H1 (cell line): ENCODE measurements at regions not wholly inside any gene's neighbourhood (a gene's known extent, or its start where the extent isn't known, plus 50 kb on each side); places are given as distances from the start of the nearest gene placed in this dataset.

ENCODE experiments used
- CTCF ChIA-PET: fragments of 300-600 bp; sonication (Branson Sonifier 250); formaldehyde crosslinking; loops from one replicate; lab custom pipeline; 2021; ENCODE audit not compliant: partially characterized antibody; lab: Charles Lee
- POLR2A ChIA-PET: fragments of 300-600 bp; sonication (Branson Sonifier 250); formaldehyde crosslinking; loops from one replicate; lab custom pipeline; 2021; ENCODE audit warnings: inconsistent platforms; ENCODE audit not compliant: partially characterized antibody; lab: Charles Lee
- DNase-seq, 2 experiments: peaks; one replicate each; pipeline versions ENCODE4 v3.0.0 to v3.0.0-alpha.2; 2010 to 2022; ENCODE audit warnings: low spot score in 2 of 2, low read depth in 1 of 2, mixed read lengths in 1 of 2
- FAIRE-seq: peaks from 2 replicates; lab custom pipeline; 2011; peaks lifted over from hg19 to GRCh38; lab: Jason Lieb, UNC
- H2AFZ ChIP-seq: 2 replicates; pipeline ENCODE4 v1.8.1; 2012; ENCODE audit warnings: low read length, inconsistent platforms
- H2AK5ac ChIP-seq: 2 replicates; pipeline ENCODE4 v1.6.1; 2013; ENCODE audit warnings: low read depth, low read length
- H2BK120ac ChIP-seq: replicated peaks from 2 replicates; pipeline ENCODE3; 2013; ENCODE audit warnings: low read depth, low read length, inconsistent platforms
- H2BK12ac ChIP-seq: 2 replicates; pipeline ENCODE4 v1.6.1; 2013; ENCODE audit warnings: low read depth, low read length
- H2BK15ac ChIP-seq: 2 replicates; pipeline ENCODE4 v1.6.1; 2013; ENCODE audit warnings: low read length
- H2BK20ac ChIP-seq: 2 replicates; pipeline ENCODE4 v1.6.1; 2013; ENCODE audit warnings: low read length
- H2BK5ac ChIP-seq: 2 replicates; pipeline ENCODE4 v1.6.1; 2013; ENCODE audit warnings: low read depth, low read length
- H3K14ac ChIP-seq: 2 replicates; pipeline ENCODE4 v1.6.1; 2013; ENCODE audit warnings: inconsistent platforms; ENCODE audit not compliant: insufficient read length
- H3K18ac ChIP-seq: 2 replicates; pipeline ENCODE4 v1.6.1; 2013; ENCODE audit warnings: low read length; ENCODE audit errors: extremely low read depth
- H3K23ac ChIP-seq: 2 replicates; pipeline ENCODE4 v1.6.1; 2013; ENCODE audit warnings: inconsistent platforms; ENCODE audit not compliant: insufficient read length
- H3K23me2 ChIP-seq: 2 replicates; pipeline ENCODE4 v1.6.1; 2013; ENCODE audit warnings: low read depth, low read length
- H3K27ac ChIP-seq: 2 replicates; pipeline ENCODE4 v1.6.1; 2011; ENCODE audit warnings: low read depth, low read length, inconsistent platforms
- H3K27me3 ChIP-seq, 4 experiments: replicated peaks in 1 of 4; 1 replicate in 1 of 4; 2 replicates in 3 of 4; pipeline versions ENCODE4 v1.6.1 to v1.8.1; 2011 to 2013; ENCODE audit warnings: low read length in 3 of 4, mild to moderate bottlenecking in 3 of 4, inconsistent platforms in 2 of 4, mixed read lengths in 2 of 4, moderate library complexity in 1 of 4; ENCODE audit not compliant: control insufficient read depth in 3 of 4, insufficient read depth in 3 of 4; ENCODE audit errors: extremely low read depth in 1 of 4
- H3K36me3 ChIP-seq, 4 experiments: 2 replicates each; pipeline versions ENCODE4 v1.6.1 to v1.8.1; 2011 to 2013; ENCODE audit warnings: mild to moderate bottlenecking in 4 of 4, low read length in 3 of 4, moderate library complexity in 2 of 4, control low read depth in 1 of 4, inconsistent platforms in 1 of 4; ENCODE audit not compliant: insufficient read depth in 4 of 4, control insufficient read depth in 2 of 4
- H3K4ac ChIP-seq: replicated peaks from 2 replicates; pipeline ENCODE3; 2013; ENCODE audit warnings: low read length, low read depth, mixed read lengths, inconsistent platforms; ENCODE audit not compliant: insufficient read length
- H3K4me1 ChIP-seq, 4 experiments: replicated peaks in 1 of 4; 1 replicate in 1 of 4; 2 replicates in 3 of 4; pipeline versions ENCODE4 v1.6.1 to v1.8.1; 2011 to 2013; ENCODE audit warnings: low read length in 3 of 4, inconsistent platforms in 2 of 4, mixed read lengths in 1 of 4; ENCODE audit not compliant: insufficient read depth in 4 of 4, control insufficient read depth in 3 of 4
- H3K4me2 ChIP-seq, 2 experiments: 2 replicates each; pipeline versions ENCODE4 v1.6.1 to v1.8.1; 2011 to 2013; ENCODE audit warnings: low read depth in 2 of 2, low read length in 2 of 2, control low read depth in 1 of 2, inconsistent platforms in 1 of 2, mild to moderate bottlenecking in 1 of 2; ENCODE audit not compliant: insufficient read depth in 1 of 2
- H3K4me3 ChIP-seq, 4 experiments: fragments of 200-600, 300-600 bp in 1 of 4; sonication (generic), shearing (Covaris generic), sonication (Bioruptor Twin) in 1 of 4; 2 replicates each; pipeline versions ENCODE4 v1.5.1 to v1.8.1; 2011 to 2016; ENCODE audit warnings: low read length in 4 of 4, low read depth in 3 of 4, control low read depth in 2 of 4, inconsistent platforms in 2 of 4, mild to moderate bottlenecking in 2 of 4, mixed read lengths in 1 of 4, moderate library complexity in 1 of 4; ENCODE audit not compliant: insufficient read depth in 2 of 4; ENCODE audit errors: extremely low read depth in 1 of 4
- H3K56ac ChIP-seq: replicated peaks from 2 replicates; pipeline ENCODE3; 2013; ENCODE audit warnings: low read depth, mild to moderate bottlenecking, mixed read lengths, low read length, inconsistent platforms; ENCODE audit not compliant: insufficient read length
- H3K79me1 ChIP-seq: 2 replicates; pipeline ENCODE4 v1.6.1; 2013; ENCODE audit warnings: low read depth, low read length, control low read depth
- H3K79me2 ChIP-seq, 2 experiments: 2 replicates each; pipeline versions ENCODE4 v1.6.1 to v1.8.1; 2012 to 2013; ENCODE audit warnings: low read length in 2 of 2, mild to moderate bottlenecking in 2 of 2, inconsistent platforms in 1 of 2; ENCODE audit not compliant: insufficient read depth in 2 of 2, control insufficient read depth in 1 of 2
- H3K9ac ChIP-seq, 4 experiments: replicated peaks in 1 of 4; 1 replicate in 1 of 4; 2 replicates in 3 of 4; pipeline versions ENCODE4 v1.6.1 to v1.8.1; 2011 to 2013; ENCODE audit warnings: low read depth in 3 of 4, low read length in 3 of 4, control low read depth in 2 of 4, mild to moderate bottlenecking in 2 of 4, moderate library complexity in 2 of 4, inconsistent platforms in 1 of 4; ENCODE audit errors: extremely low read depth in 1 of 4
- H3K9me3 ChIP-seq, 2 experiments: 2 replicates each; pipeline versions ENCODE4 v1.6.1 to v1.8.1; 2012 to 2013; ENCODE audit warnings: mild to moderate bottlenecking in 2 of 2, moderate library complexity in 2 of 2, control low read depth in 1 of 2, inconsistent platforms in 1 of 2, low read depth in 1 of 2, low read length in 1 of 2, mixed read lengths in 1 of 2; ENCODE audit not compliant: insufficient read depth in 2 of 2
- H4K20me1 ChIP-seq, 2 experiments: replicated peaks in 1 of 2; 2 replicates each; pipeline versions ENCODE3 to v1.8.1; 2011 to 2013; ENCODE audit warnings: inconsistent platforms in 2 of 2, low read length in 2 of 2, mild to moderate bottlenecking in 1 of 2; ENCODE audit not compliant: insufficient read depth in 2 of 2, control insufficient read depth in 1 of 2
- H4K5ac ChIP-seq: 2 replicates; pipeline ENCODE4 v1.6.1; 2013; ENCODE audit warnings: low read length, low read depth, mixed read lengths, inconsistent platforms; ENCODE audit not compliant: insufficient read length
- H4K8ac ChIP-seq: 2 replicates; pipeline ENCODE4 v1.8.0; 2013; ENCODE audit warnings: mild to moderate bottlenecking, moderate library complexity, low read length, inconsistent platforms; ENCODE audit not compliant: insufficient read depth; ENCODE audit errors: extremely low read depth
- H4K91ac ChIP-seq: replicated peaks from 2 replicates; pipeline ENCODE3; 2013; ENCODE audit warnings: low read length, mixed read lengths, inconsistent platforms; ENCODE audit not compliant: insufficient read length
- ATF2 ChIP-seq: IDR thresholded peaks from 2 replicates; pipeline ENCODE4 v1.6.1; 2012; ENCODE audit warnings: low read length, inconsistent platforms
- BRCA1 ChIP-seq: IDR thresholded peaks from 2 replicates; pipeline ENCODE4 v1.6.1; 2012; ENCODE audit warnings: low read depth, low read length, improper control_type of control experiment
- MAFK ChIP-seq: IDR thresholded peaks from 2 replicates; pipeline ENCODE4 v1.6.1; 2012; ENCODE audit warnings: low read depth, mild to moderate bottlenecking, improper control_type of control experiment, low read length
- MAX ChIP-seq: IDR thresholded peaks from 2 replicates; pipeline ENCODE4 v1.6.1; 2012; ENCODE audit warnings: inconsistent platforms
- RAD21 ChIP-seq, 2 experiments: IDR thresholded peaks in 1 of 2; conservative IDR thresholded peaks in 1 of 2; 2 replicates each; pipeline ENCODE4 v1.6.1; 2011; ENCODE audit warnings: low read depth in 2 of 2, low read length in 2 of 2, improper control_type of control experiment in 1 of 2, inconsistent platforms in 1 of 2, mild to moderate bottlenecking in 1 of 2, moderate library complexity in 1 of 2
- RFX5 ChIP-seq: IDR thresholded peaks from 2 replicates; pipeline ENCODE4 v1.6.1; 2011; ENCODE audit warnings: low read depth, low read length, improper control_type of control experiment, borderline replicate concordance

GRCh38 chr2:183488421-183488820 is 364.2 kb downstream of the NUP35 start:
- no peaks in the 10 kb centered on the region for H3K79me2 ChIP-seq
- no peak overlapping the region for H3K14ac ChIP-seq
- no peak overlapping the region for H3K18ac ChIP-seq
- no peak overlapping the region for H2BK120ac ChIP-seq
- no peak overlapping the region for H2AK5ac ChIP-seq
- no peak for DNase-seq
- H3K9ac ChIP-seq = no peak overlapping the region
- H3K27ac ChIP-seq = no peak overlapping the region
- FAIRE-seq = no peak
- no peaks in the 10 kb centered on the region for H3K36me3 ChIP-seq
- H4K20me1 ChIP-seq = no peaks in the 10 kb centered on the region
- no peak overlapping the region for H2BK12ac ChIP-seq
- no peaks in the 10 kb centered on the region for H3K27me3 ChIP-seq
- no peak overlapping the region for H2BK5ac ChIP-seq
- no peak overlapping the region for H4K5ac ChIP-seq
- no peak overlapping the region for H3K23ac ChIP-seq
- no peak overlapping the region for H3K56ac ChIP-seq
- H2AFZ ChIP-seq = no peak overlapping the region
- no peaks in the 10 kb centered on the region for H3K79me1 ChIP-seq
- no peaks in the 10 kb centered on the region for H3K4me1 ChIP-seq
- H3K4me2 ChIP-seq = no peak overlapping the region
- ChIA-PET POLR2A (no interaction called here), CTCF (no interaction called here)
- H4K8ac ChIP-seq = no peak overlapping the region
- no peak overlapping the region for H2BK20ac ChIP-seq
- H4K91ac ChIP-seq = no peak overlapping the region
- H2BK15ac ChIP-seq = no peak overlapping the region
- no peaks in the 10 kb centered on the region for H3K23me2 ChIP-seq
- no peak overlapping the region for H3K4ac ChIP-seq
- TF ChIP-seq MAFK (no peak), BRCA1 (no peak), ATF2 (no peak), MAX (no peak), RFX5 (no peak), RAD21 (IDR thresholded peaks at IDR 0.05 in 1 of 2, conservative IDR thresholded peaks at IDR 0.05 in 1 of 2; ENCODE audit: low read depth in 2 of 2, low read length in 2 of 2) (no peak)
- no peak overlapping the region for H3K4me3 ChIP-seq
- H3K9me3 ChIP-seq = no peaks in the 10 kb centered on the region
